GM21529 (cell line): ENCODE measurements at regions not wholly inside any gene's neighbourhood (a gene's known extent, or its start where the extent isn't known, plus 50 kb on each side); places are given as distances from the start of the nearest gene placed in this dataset.
"Not testable (repeated sequence)": the region's sequence is repeated elsewhere in the genome, so short reads cannot be mapped to it uniquely, and the experiment has no call there.

ENCODE experiments used
- ATAC-seq: cut with Tn5 transposase; IDR thresholded peaks from one replicate; pipeline ENCODE4 v1.9.1; 2021; ENCODE audit not compliant: unreplicated experiment

DNA sequence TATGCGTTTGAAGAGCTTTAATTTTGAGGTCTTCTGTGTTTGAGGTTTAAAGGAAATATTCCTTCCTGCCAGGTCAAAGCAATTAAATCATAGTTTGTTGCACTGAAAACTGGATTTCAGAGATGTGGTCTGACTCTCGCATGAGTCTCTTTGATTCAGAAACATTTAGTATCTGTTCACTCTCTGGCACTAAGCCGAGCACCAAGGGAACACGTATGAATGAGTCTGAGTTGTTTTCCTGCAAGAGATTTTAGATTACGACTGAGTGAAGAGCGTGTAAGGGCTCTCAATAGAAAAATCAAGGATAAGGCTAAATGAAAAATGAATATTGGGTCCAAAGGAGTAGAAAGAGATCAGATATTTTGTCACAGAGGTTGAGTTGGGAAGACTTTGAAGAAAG lies 875.4 kb upstream of the PRKX start:
- no peak for ATAC-seq

DNA sequence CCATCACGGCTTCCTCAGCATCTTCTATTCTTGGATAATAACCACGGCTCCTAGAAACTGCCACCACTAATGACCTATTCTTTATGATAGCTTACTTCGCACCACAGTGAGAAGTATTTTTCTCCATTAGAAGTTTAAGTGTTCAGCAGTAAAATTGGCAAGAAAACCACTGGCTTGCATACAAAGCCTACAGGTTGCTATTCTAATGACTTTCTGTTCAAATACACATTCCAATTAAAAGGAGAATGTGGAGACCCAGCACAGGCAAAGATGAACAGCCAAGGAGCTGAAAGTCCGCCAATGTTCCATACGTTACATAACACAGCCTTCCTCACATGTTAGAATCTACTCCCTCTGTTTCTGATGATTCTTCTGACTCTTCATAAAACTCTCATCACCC lies 875.0 kb upstream of the PRKX start:
- no peak for ATAC-seq

DNA sequence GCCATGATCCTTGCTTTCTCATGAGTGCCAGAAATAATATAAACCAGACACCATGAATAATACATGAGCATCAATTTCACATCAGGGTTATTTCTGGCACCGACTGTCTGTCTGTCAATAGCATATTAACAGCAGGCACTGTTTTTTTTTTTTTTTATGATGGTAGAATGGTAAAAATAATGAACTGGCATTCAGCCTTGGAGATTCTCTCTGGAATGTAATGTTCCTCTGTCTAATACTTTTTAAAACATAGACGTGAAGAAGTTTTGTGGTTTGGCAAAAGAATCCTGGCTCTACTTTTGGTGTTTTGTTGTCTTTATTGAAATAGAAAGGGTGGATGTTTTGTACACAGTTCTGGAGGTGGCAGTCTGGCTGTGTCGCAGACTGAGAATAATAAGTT lies 874.6 kb upstream of the PRKX start:
- ATAC-seq, result no peak

DNA sequence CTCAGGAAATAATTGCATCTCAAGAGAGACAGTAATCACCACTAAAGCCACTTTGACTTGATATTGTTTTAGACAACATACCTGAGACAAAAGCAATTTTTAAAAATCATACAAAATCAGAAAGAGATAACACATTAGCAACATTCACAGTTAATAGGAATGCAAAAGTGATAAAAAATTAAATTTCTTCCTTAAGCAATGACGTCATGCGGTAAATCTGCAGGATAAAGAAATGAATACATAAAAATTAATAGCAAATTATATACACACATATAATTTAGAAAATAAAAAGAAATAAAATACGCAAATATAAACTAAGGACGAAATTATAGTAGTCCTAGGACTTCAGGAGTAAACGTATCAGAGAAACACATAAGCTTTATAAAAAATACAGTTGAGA lies 866.5 kb upstream of the PRKX start:
- no peak for ATAC-seq

DNA sequence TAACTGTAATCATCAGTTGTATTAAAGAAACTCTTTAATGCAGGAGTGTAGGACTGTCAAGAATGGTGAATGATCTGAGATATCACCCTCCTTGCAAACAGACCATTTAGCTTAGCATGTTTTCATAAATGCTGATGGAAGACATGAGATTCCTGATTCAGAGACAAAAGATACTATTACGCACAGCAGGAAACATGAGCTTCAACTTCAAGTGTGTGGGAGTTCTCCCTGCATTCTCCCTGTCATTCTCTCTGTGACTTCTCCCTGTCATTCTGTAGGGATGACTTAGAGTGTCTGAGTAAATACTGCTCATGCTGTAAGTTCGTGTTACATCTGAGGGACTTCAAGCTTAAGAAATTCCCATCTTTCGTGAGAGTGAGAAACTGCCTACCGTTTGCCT lies 866.0 kb upstream of the PRKX start:
- ATAC-seq, result no peak

DNA sequence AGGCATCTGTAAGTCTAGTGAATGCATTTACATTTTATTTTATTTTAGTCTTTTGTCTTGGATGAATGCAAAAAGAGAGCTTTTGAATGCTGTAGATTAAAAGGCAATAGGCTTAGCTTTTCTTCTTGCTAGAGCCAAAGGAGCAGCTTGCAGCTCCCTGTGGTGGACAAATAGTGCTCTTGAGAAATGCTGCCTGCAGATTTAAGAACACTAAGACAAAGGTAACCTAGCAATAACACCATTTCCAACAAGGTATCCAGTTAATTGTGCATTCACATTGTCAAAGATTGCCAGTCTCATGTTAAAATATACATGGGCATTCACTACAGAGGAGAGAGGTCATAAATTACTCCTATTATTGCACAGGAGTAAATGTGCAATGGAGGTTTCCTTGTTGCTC lies 859.2 kb upstream of the PRKX start:
- no peak for ATAC-seq

DNA sequence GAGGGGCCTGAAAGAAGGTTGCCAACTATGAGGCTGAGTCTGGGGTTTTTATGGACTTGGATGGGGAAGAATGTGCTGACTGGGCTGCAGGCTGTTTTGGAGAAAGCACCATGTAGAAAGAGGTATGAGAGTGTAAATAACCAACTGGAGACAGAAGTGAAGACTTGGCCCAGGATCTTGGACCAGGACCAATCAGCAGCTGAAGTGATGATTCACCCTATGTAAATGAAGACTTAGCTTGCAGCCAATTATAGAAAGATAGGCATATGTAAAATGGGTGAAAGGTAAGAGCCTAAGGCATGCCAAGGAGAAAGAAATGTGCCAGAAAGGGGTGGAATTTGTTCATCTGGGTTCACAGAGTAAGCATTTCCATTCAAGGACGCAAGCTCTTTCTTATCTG lies 856.7 kb upstream of the PRKX start:
- ATAC-seq, result no peak

DNA sequence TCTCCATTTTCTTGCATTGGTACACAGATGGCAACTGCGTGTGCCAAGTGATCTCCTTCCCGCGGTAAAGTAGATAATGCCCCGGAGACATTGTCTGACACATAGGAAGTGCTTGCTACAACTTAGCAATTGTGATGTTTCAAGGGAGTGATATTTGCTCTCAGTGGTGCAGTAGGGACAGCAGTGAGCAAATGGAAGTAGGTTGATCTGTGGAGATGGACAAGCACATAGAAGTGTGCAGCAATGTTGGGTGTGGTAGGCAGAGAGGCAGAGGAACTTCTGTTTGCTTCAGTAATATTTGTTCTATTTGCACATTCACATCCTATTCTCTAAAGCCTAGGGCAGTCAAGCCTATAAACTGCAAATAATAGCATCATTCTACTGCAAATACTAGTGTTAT lies 846.7 kb upstream of the PRKX start:
- ATAC-seq, result no peak

DNA sequence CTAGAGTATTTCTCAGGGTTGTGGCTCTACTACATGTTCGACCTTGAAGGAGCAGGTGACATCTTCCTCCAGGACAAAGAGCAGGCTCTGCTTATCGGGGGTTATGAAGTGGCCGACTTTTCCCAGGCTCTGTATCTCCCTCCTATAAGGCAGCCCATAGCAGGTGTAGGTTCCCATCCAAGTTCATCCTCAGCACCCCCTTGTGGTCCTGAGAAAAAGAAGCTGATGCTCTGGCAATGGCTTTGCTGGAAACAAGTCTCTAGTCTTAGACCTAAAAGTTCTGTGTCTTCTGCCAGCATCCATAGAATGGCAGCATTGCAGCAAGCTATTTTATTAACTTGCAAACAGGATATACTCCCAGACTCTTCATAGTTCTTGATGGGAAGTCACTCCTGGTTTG lies 836.6 kb upstream of the PRKX start:
- ATAC-seq, result no peak

DNA sequence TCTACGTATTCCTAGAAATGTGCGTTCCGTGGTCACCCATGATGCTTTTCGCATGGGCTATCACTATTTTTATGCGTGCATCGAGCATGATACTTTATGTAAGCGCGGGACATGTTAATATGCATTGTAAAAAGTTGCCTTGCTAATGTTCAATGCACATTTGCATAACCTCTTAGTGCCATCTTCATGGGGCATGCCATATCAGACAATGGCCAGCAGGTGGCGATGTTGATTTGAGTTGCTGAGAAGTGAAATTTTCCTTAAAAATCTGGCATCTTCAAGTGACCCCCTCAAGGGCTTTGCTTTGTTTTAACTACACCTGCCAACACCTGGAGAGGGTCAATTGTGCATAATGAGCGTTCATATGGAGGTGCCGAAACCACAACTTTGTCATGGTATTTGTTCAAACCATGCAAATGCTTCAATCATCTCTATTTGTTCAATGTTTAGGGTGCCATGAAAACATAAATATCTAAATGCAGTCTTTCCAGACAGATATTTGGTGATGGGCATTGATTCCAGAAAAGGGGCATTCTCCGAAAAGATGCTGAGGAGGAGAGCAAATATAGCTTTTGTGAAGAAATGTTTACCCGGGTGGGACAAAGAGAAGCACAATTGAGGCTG lies 833.9 kb upstream of the PRKX start:
- peak; percentile 85 for ATAC-seq

DNA sequence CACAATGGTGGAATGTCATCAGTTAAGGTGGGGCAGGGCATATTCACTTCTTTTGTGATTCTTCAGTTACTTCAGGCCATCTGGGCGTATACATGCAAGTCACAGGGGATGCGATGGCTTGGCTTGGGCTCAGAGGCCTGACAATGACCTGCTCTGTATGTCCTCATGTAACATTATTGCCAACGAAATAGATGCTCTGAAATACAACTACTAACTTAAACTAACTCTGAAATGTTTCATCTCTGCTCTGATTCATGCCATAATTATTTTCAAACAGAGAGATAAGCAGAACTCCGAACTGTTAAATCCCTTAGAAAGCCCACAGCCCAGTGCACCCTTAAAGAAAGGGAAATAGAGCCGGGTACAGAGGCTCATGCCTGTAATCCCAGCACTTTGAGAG lies 832.7 kb upstream of the PRKX start:
- not testable (repeated sequence) for ATAC-seq

DNA sequence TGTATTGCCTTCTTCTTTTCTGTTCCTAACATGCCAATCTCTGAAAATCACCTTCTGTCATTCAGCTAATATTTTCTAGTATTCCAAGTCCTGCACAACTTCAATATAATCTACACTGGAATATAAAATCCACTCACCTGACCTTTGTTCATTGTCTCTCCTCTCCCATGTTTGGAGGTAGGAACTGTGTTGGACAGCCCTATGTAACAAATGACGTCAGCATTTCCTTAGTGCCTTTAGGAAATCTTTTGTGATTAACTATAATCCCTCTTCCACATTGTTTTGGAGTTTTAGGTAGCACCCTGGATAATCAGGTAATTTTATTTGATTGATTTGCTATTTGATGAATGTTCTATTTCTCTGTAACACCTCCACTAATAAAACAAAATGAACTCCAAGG lies 814.8 kb upstream of the PRKX start:
- no peak for ATAC-seq

DNA sequence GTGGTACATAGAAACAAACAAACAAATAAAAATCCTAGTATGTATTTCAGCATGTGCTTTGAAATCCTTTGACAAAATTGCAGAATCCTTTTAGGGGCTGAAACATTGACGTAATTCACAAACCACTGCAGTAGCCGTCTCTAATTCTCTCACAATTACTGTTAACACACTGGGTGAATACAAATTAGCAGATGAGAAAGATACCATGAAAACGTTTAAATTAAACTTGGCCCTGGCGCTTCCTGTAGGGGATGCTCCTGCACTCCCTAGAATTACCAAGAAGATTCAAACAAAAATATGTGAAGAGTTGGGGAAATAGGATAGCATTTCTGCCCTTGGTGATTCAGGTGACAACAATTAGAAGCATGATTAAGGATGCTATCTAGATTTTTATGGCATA lies 772.5 kb upstream of the PRKX start:
- ATAC-seq, result no peak

DNA sequence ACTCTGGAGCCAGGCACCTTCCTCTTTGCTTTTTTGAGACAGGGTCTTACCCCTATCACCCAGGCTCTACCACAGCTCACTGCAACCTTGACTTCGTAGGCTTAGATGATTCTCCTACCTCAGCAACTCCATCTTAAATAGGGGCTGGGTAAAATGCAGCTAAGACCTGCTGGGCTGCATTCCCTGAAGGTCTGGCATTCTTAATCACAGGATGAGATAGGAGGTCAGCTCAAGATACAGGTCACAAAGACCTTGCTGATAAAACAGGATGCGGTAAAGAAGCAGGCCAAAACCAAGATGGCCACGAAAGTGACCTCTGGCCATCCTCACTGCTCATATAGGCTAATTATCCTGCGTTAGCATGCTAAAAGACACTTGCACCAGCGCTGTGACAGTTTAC lies 770.8 kb upstream of the PRKX start:
- ATAC-seq, result no peak

DNA sequence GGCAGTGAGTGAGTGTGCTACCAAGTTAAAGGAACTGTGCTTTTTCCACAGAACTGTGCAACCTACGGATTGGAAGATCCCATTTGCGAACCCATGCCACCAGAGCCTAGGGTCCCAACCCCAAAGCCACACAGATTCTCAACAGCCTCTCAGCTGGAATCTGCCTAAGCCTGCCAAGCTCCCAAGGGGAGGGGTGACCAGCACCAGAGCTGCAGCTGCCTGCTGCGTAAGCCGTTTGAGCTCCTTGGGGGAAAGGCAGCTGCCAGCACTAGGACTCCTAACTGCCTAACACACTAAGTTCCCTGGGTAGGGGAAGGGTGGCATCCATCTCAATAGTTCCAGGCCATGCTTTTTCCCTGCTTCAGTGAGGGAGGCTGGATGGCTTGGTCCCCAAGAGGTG lies 738.1 kb upstream of the PRKX start:
- ATAC-seq, result no peak

DNA sequence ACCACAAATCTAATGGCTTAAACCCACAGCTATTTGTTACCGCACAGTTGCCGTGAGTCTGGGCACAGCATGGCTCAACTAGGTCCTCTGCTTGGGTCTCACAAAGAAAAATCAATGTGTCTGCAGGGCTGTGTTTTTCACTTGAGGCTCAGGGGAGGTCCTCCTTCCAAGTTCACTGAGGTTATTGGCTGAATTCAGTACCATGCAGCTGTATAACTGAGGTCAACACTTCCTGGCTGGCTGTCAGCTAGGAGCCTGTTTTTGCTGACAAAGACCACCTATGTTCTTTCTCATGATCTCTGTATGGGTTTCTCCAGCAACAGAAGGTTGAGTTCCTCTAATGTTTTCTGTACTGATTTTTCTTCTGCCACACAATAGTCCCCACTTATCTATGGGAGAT lies 736.7 kb upstream of the PRKX start:
- ATAC-seq, result no peak

DNA sequence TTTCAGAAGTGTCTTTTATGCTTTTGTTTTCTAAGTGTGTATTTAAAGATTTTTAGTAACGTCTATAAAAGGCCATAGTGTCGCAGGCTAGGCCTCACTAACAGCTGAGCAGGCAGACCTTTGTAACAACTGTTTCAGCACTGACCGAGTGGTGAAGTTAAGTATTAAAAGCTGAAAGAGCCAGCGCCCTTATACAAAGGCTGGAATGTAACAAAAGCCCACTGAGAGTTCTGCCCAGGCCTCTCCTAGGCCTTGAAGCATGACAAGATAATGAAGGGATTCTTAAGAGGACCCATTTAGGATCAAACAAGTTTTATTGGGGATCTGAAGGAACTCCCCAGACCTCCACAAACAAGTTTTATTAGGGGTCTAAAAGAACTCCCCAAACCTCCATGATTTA lies 722.5 kb upstream of the PRKX start:
- ATAC-seq, result no peak

DNA sequence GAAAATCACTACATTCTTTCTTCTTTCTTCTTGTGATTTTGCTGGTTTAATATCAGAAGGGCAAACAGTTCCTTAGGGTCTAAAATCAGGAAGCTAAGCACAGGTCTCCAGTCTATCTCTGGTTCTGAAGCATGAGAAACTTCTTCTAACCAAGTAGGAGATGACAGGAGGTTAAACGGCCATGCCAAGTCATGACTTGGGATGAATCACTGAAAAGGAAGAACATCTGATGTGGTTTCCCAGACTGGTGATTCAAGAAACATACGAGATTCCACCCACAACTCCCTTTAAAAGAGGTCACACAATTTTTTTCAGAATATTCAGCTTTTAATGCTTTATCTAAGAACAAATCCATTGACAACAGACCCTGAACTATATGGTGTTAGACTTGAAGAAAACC lies 684.0 kb upstream of the PRKX start:
- no peak for ATAC-seq

DNA sequence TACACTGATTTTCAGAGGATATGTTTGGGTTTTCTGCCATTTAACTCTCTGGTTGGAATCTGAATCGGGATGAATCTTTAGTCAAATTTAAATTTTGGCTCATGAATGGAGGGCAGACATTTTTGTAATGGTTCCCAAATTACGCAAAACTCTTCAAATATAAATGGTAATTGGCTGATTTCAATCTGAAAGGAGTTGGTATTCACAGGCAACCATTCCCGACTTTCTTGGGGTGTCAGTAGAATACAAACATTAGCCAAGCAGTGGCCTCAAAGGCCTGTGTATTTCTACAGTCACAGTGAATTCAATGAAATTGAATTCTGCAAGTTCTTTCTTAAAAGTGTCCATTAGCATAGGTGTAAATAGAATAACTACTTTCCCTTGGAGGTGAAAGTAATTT lies 668.8 kb upstream of the PRKX start:
- ATAC-seq, result no peak

DNA sequence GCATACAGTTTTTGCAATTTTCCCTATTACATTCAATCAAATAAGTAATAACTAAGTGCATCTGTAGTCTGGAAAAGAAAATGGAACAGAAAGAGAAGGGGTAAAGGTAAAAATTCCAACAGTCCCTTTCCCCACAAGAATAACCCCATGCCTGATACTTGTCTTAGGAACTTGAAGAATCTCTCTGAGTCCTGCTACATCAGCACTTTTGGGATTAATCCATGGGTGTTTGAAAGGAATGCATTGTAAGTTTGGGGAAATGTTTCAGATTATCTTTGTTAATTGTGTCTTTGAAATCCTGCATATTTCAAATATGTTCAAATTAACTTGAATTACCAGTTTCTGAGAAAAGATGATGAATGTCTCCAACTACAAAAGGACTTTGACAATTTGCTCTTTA lies 667.3 kb upstream of the PRKX start:
- no peak for ATAC-seq

DNA sequence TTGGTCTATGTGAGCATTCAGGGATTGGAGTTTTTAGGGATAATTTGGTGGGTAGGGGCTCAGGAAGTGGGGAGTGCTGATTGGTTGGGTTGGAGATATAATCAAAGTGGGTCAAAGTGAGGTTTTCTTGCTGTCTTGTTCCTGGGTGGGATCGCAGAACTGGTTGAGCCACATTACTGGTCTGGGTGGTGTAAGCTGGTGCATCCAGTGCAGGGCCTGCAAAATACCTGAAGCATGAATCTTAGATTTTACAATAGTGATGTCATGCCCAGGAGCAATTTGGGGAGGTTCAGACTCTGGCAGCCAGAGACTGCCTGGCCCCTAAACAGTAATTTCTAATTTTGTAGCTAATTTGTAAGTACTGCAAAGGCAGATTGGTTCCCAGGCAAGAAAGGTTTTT lies 665.6 kb upstream of the PRKX start:
- no peak for ATAC-seq

DNA sequence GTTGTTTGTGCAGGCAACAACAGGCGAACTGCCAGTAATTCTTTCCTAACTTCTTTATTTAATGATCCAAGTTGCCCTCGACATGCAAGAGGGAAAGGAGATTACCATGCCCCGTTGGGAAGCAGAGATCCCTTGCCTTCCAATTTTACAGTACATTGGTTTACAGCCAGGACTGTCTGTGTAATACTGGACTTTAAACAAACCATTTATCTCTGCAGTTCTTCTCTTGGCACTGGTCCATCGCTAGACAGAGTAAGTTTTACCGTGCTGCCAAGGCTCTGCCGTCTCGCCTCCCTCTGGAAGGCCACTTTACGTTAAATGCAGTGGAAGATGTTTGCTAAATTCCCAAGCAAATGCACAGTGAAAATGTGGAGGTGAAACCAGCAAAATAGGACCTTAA lies 660.3 kb upstream of the PRKX start:
- no peak for ATAC-seq

DNA sequence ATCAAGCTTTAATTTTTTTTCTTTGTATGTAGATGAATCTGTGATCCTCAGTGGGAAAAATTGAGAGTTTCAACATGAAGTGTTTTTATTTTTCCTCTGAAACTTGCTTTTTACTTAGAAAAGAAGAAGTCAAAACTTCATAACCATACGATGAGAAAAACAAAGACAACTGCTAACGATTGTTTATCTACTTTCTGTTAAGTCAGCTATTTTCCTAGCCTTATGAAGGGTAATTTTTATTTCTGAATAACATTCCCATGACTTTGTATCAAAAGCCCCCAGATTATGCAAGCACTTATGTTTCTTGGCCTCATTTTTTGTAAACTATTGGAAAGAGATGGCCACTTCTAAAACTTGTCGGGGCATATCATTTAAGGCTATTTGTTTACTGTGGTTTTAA lies 645.1 kb upstream of the PRKX start:
- no peak for ATAC-seq

DNA sequence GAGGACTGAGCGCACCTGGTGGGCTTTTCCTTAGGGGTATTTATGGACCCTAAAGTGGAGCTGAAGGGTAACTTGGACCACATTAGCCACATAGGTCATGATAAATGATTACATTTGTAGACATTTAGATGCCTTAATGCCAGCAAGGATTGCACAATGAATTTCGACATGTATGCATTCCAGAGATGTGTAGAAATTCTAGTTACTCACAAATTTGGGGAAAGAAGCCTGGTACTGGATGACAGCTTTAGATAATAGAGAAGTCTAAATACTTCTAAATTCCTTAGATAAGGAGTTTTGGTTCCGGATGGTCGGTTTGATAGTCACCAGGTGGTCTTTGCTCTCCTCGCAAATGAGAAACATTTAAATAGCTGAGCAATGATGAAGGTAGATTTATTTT lies 609.5 kb upstream of the PRKX start:
- ATAC-seq, result no peak
